Suprapubic skin (tissue), 4 donors: ENCODE measurements at regions not wholly inside any gene's neighbourhood (a gene's known extent, or its start where the extent isn't known, plus 50 kb on each side); places are given as distances from the start of the nearest gene placed in this dataset.

Source experiments
- DNase-seq, 2 donors: peaks; one replicate each; pipeline ENCODE4 v3.0.0-alpha.2; 2019; ENCODE audit warnings: low spot score in 2 of 2
- H3K27ac ChIP-seq: fragments of 200-600 bp; sonication (generic); one replicate; pipeline ENCODE4 v1.5.1; 2019
- H3K27me3 ChIP-seq: fragments of 200-600 bp; sonication (generic); one replicate; pipeline ENCODE4 v1.5.1; 2019
- H3K36me3 ChIP-seq: fragments of 200-600 bp; sonication (generic); one replicate; pipeline ENCODE4 v1.5.1; 2019
- H3K4me1 ChIP-seq: fragments of 200-600 bp; sonication (generic); one replicate; pipeline ENCODE4 v1.5.1; 2019
- H3K4me3 ChIP-seq: fragments of 200-600 bp; sonication (generic); one replicate; pipeline ENCODE4 v1.5.1; 2019; ENCODE audit warnings: mild to moderate bottlenecking
- H3K9me3 ChIP-seq: fragments of 200-600 bp; sonication (generic); one replicate; pipeline ENCODE4 v1.5.1; 2019
- CTCF ChIP-seq, 2 donors: fragments of 200-600 bp in 1 of 2; fragments of 450-650 bp in 1 of 2; sonication (generic) in 1 of 2; IDR thresholded peaks; one replicate each; pipeline ENCODE4 v1.5.1; 2016 to 2019; ENCODE audit warnings: antibody characterized with exemption in 2 of 2, mild to moderate bottlenecking in 1 of 2, moderate library complexity in 1 of 2
- EP300 ChIP-seq: sonication (generic); formaldehyde crosslinking; IDR thresholded peaks from one replicate; pipeline ENCODE4 v1.6.1; 2017; ENCODE audit warnings: antibody characterized with exemption
- POLR2A ChIP-seq, 2 donors: fragments of 450-650 bp; IDR thresholded peaks; one replicate each; pipeline ENCODE4 v1.6.1; 2017; ENCODE audit warnings: antibody characterized with exemption in 2 of 2, mild to moderate bottlenecking in 2 of 2, moderate library complexity in 2 of 2
- POLR2AphosphoS5 ChIP-seq, 3 donors: sonication (generic); formaldehyde crosslinking; IDR thresholded peaks; one replicate each; pipeline ENCODE4 v1.6.1; 2017; ENCODE audit warnings: antibody characterized with exemption in 3 of 3
- WGBS: methylation state at CpG from one replicate; pipeline ENCODE4 v1.1.5; 2018; 5-methylcytosine and 5-hydroxymethylcytosine counted together

GRCh38 chr13:85413664-85414063, 385.6 kb downstream of the SLITRK6 start:
- WGBS = 89% methylated on average over 2 of the region's 2 CpGs
- no peak for DNase-seq
- Histone ChIP-seq H3K36me3 (no peaks in the 10 kb centered on the region), H3K4me1 (no peaks in the 10 kb centered on the region), H3K4me3 (no peak overlapping the region), H3K27ac (no peak overlapping the region), H3K9me3 (no peaks in the 10 kb centered on the region), H3K27me3 (no peaks in the 10 kb centered on the region)
- no peak for TF ChIP-seq EP300
- TF ChIP-seq POLR2A (IDR thresholded peaks at IDR 0.05) = no peak

- Histone ChIP-seq H3K4me1 (no peaks in the 10 kb centered on the region), H3K4me3 (no peak overlapping the region), H3K27ac (no peak overlapping the region), H3K36me3 (no peaks in the 10 kb centered on the region), H3K27me3 (no peaks in the 10 kb centered on the region), H3K9me3 (no peaks in the 10 kb centered on the region)
- no peak for DNase-seq
- no peak for TF ChIP-seq POLR2A (IDR thresholded peaks at IDR 0.05)
- TF ChIP-seq EP300 = no peak
- no peak for TF ChIP-seq CTCF (IDR thresholded peaks at IDR 0.05)
- TF ChIP-seq POLR2AphosphoS5 (IDR thresholded peaks at IDR 0.05) = no peak
- 100% methylated on average over 1 of the region's 1 CpG for WGBS
Measured at GRCh38 chr13:85412448-85412847, 386.8 kb downstream of the SLITRK6 start.

- Histone ChIP-seq H3K27me3 (no peaks in the 10 kb centered on the region), H3K4me3 (no peak overlapping the region), H3K9me3 (no peaks in the 10 kb centered on the region), H3K36me3 (no peaks in the 10 kb centered on the region), H3K4me1 (no peaks in the 10 kb centered on the region), H3K27ac (no peak overlapping the region)
- DNase-seq = no peak
- TF ChIP-seq POLR2AphosphoS5 (IDR thresholded peaks at IDR 0.05) (no peak), EP300 (no peak), CTCF (IDR thresholded peaks at IDR 0.05) (no peak), POLR2A (IDR thresholded peaks at IDR 0.05) (no peak)
- WGBS = 60% methylated on average over 2 of the region's 2 CpGs
Measured at GRCh38 chr13:85411591-85411990, 387.6 kb downstream of the SLITRK6 start.

GRCh38 chr13:85408415-85408814, 390.8 kb downstream of the SLITRK6 start:
- Histone ChIP-seq H3K27ac (no peak overlapping the region), H3K27me3 (no peaks in the 10 kb centered on the region), H3K36me3 (no peaks in the 10 kb centered on the region), H3K9me3 (no peaks in the 10 kb centered on the region), H3K4me1 (no peaks in the 10 kb centered on the region), H3K4me3 (no peak overlapping the region)
- no peak for DNase-seq
- 71% methylated on average over 3 of the region's 3 CpGs for WGBS
- TF ChIP-seq POLR2A (IDR thresholded peaks at IDR 0.05) = no peak
- no peak for TF ChIP-seq CTCF (IDR thresholded peaks at IDR 0.05)
- no peak for TF ChIP-seq POLR2AphosphoS5 (IDR thresholded peaks at IDR 0.05)
- no peak for TF ChIP-seq EP300

- 76% methylated on average over 5 of the region's 5 CpGs for WGBS
- TF ChIP-seq CTCF (IDR thresholded peaks at IDR 0.05) (no peak), POLR2AphosphoS5 (IDR thresholded peaks at IDR 0.05) (no peak), POLR2A (IDR thresholded peaks at IDR 0.05) (no peak), EP300 (no peak)
- Histone ChIP-seq H3K27ac (no peak overlapping the region), H3K9me3 (no peaks in the 10 kb centered on the region), H3K27me3 (no peaks in the 10 kb centered on the region), H3K36me3 (no peaks in the 10 kb centered on the region), H3K4me3 (no peak overlapping the region), H3K4me1 (no peaks in the 10 kb centered on the region)
- no peak for DNase-seq
Measured at GRCh38 chr13:85406269-85406975, 392.8 kb downstream of the SLITRK6 start.
